GM19035 (cell line): ENCODE measurements at regions not wholly inside any gene's neighbourhood (a gene's known extent, or its start where the extent isn't known, plus 50 kb on each side); places are given as distances from the start of the nearest gene placed in this dataset.
A peak's percentile ranks its signal among the peaks of the same experiment; 100 is the strongest.

ENCODE experiments used
- ATAC-seq: cut with Tn5 transposase; IDR thresholded peaks from one replicate; pipeline ENCODE4 v1.9.1; 2021; ENCODE audit not compliant: unreplicated experiment

- no peak for ATAC-seq
These were observed 358.5 kb upstream of the RGMB start for GRCh38 chr5:98414938-98415337.

GRCh38 chr5:98415663-98416062 is 357.8 kb upstream of the RGMB start:
- no peak for ATAC-seq

- no peak for ATAC-seq
These were observed 356.9 kb upstream of the RGMB start for GRCh38 chr5:98416541-98416940.

GRCh38 chr5:98419825-98420224 is 353.6 kb upstream of the RGMB start:
- ATAC-seq = no peak

- no peak for ATAC-seq
These were observed 348.6 kb upstream of the RGMB start for GRCh38 chr5:98424681-98425450.

- ATAC-seq = no peak
These were observed 347.8 kb upstream of the RGMB start for GRCh38 chr5:98425640-98426039.

GRCh38 chr5:98428806-98429205 is 344.7 kb upstream of the RGMB start:
- ATAC-seq = peak; percentile 68

GRCh38 chr5:98432378-98432777 is 341.1 kb upstream of the RGMB start:
- ATAC-seq = no peak

- ATAC-seq = no peak
These were observed 340.4 kb upstream of the RGMB start for GRCh38 chr5:98433022-98433421.

GRCh38 chr5:98433673-98434072 is 339.8 kb upstream of the RGMB start:
- no peak for ATAC-seq

- no peak for ATAC-seq
These were observed 336.8 kb upstream of the RGMB start for GRCh38 chr5:98436667-98437066.

GRCh38 chr5:98442448-98442847 is 331.0 kb upstream of the RGMB start:
- ATAC-seq = no peak

- no peak for ATAC-seq
These were observed 329.6 kb upstream of the RGMB start for GRCh38 chr5:98443881-98444280.

- no peak for ATAC-seq
These were observed 320.2 kb upstream of the RGMB start for GRCh38 chr5:98453296-98453695.

GRCh38 chr5:98454407-98454806 is 319.1 kb upstream of the RGMB start:
- ATAC-seq = no peak

GRCh38 chr5:98454904-98455303 is 318.6 kb upstream of the RGMB start:
- ATAC-seq = no peak

GRCh38 chr5:98455665-98456064 is 317.8 kb upstream of the RGMB start:
- no peak for ATAC-seq

- no peak for ATAC-seq
These were observed 315.5 kb upstream of the RGMB start for GRCh38 chr5:98458004-98458403.

GRCh38 chr5:98458726-98459125 is 314.7 kb upstream of the RGMB start:
- no peak for ATAC-seq

GRCh38 chr5:98460536-98460935 is 312.9 kb upstream of the RGMB start:
- no peak for ATAC-seq

GRCh38 chr5:98461485-98461884 is 312.0 kb upstream of the RGMB start:
- no peak for ATAC-seq

- ATAC-seq = no peak
These were observed 310.2 kb upstream of the RGMB start for GRCh38 chr5:98463222-98463621.

GRCh38 chr5:98463676-98464075 is 309.8 kb upstream of the RGMB start:
- ATAC-seq = no peak
